ENCODE measurements at regions not wholly inside any gene's neighbourhood (a gene's known extent, or its start where the extent isn't known, plus 50 kb on each side); places are given as distances from the start of the nearest gene placed in this dataset.

DNA sequence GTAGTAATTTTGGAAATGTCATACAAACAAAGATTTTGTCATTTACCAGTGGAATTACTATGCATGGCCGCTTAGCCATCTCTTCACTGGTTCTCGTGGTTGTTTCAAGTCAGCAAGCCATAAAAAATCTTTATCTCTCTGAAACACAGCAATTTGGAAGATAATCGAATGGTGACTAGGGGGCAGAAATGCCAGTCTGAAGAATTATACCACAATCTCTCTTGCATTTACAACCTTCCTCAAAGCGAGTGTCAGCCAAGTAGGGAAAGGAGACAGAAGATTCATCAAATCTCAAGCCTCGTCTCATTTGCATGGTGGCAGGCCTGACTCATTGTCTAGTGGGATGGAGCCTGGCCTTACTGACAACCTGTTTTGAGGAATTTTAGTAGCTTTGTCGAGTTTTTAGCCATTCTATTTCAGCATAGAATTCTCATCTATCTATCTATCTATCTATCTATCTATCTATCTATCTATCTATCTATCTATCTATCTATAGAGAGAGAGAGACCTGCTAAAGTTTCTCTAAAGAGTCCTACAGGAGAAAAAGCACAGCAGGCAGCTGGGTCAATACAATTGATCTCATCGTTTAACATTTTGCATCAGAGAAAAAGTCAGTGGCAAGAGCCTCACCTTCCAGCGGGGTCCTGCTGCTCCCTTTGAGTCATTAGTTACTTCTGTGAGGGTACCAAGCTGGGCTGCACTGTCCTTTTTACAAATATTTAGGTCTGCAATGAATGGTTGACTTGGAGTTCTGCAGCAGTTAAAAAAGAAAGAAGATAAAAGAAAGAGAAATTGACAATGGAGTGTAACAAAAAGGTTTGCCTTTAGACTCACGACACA is 572.8 kb downstream of the TFAP2A start (continued):
- TF ChIP-seq, protein P1, sequence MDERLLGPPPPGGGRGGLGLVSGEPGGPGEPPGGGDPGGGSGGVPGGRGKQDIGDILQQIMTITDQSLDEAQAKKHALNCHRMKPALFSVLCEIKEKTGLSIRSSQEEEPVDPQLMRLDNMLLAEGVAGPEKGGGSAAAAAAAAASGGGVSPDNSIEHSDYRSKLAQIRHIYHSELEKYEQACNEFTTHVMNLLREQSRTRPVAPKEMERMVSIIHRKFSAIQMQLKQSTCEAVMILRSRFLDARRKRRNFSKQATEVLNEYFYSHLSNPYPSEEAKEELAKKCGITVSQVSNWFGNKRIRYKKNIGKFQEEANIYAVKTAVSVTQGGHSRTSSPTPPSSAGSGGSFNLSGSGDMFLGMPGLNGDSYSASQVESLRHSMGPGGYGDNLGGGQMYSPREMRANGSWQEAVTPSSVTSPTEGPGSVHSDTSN (CRISPR knock-in tag; IDR thresholded peaks at IDR 0.05): no peak
- TF ChIP-seq ZBTB7A (CRISPR knock-in tag; IDR thresholded peaks at IDR 0.05) (no peak), ZNF256 (CRISPR knock-in tag; conservative IDR thresholded peaks at IDR 0.05) (no peak), U2AF2 (IDR thresholded peaks at IDR 0.05; ENCODE audit: low read depth, low read length) (no peak), ZNF367 (CRISPR knock-in tag; IDR thresholded peaks at IDR 0.05; ENCODE audit: borderline replicate concordance) (no peak), ZNF761 (CRISPR knock-in tag; conservative IDR thresholded peaks at IDR 0.05) (no peak), ZNF615 (CRISPR knock-in tag; IDR thresholded peaks at IDR 0.05; ENCODE audit: borderline replicate concordance) (no peak), WIZ (CRISPR knock-in tag; IDR thresholded peaks at IDR 0.05) (no peak)
- TF ChIP-seq, protein P2, sequence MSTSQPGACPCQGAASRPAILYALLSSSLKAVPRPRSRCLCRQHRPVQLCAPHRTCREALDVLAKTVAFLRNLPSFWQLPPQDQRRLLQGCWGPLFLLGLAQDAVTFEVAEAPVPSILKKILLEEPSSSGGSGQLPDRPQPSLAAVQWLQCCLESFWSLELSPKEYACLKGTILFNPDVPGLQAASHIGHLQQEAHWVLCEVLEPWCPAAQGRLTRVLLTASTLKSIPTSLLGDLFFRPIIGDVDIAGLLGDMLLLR (CRISPR knock-in tag; IDR thresholded peaks at IDR 0.05): no peak
- TF ChIP-seq, protein P3, sequence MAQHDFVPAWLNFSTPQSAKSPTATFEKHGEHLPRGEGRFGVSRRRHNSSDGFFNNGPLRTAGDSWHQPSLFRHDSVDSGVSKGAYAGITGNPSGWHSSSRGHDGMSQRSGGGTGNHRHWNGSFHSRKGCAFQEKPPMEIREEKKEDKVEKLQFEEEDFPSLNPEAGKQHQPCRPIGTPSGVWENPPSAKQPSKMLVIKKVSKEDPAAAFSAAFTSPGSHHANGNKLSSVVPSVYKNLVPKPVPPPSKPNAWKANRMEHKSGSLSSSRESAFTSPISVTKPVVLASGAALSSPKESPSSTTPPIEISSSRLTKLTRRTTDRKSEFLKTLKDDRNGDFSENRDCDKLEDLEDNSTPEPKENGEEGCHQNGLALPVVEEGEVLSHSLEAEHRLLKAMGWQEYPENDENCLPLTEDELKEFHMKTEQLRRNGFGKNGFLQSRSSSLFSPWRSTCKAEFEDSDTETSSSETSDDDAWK (CRISPR knock-in tag; IDR thresholded peaks at IDR 0.05): no peak

DNA sequence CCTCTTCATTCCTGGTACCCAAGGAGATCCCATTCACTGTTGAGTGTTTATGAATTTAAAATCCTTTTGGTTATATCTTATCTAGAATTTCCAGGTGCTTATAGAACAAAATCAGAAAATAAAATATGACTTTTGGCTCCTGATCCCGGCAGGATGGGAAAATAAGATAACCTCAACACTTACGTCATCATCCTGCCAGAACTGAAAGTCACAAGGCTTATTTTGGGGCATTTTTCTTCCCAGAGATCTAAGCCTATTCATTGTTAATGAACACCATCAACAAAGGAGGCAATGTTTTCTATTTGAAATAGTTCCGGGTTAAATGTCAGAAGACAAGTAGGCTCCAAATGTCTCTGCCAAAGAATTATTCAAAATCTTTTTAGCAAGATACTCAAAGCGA is 580.6 kb downstream of the TFAP2A start:
- Histone ChIP-seq H3K27ac (ENCODE audit: extremely low read length, insufficient read depth, low read length) (no peak overlapping the region), H3K4me3 (replicated peaks in 1 of 3; ENCODE audit: insufficient read depth in 1 of 3, low read depth in 2 of 3, low read length in 3 of 3) (no peak overlapping the region), H3K4me1 (ENCODE audit: insufficient read depth, low read length) (no peaks in the 10 kb centered on the region), H3K27me3 (ENCODE audit: control insufficient read depth in 1 of 2, insufficient read depth in 2 of 2, low read length in 2 of 2) (no peaks in the 10 kb centered on the region), H3K36me3 (replicated peaks in 1 of 2; ENCODE audit: control insufficient read depth in 1 of 2, insufficient read depth in 2 of 2, low read length in 2 of 2) (no peaks in the 10 kb centered on the region), H3K9me3 (ENCODE audit: low read length) (peaks cover 56% of the 10 kb centered on the region; the same call in 1 of the 2 replicates), H2AFZ (ENCODE audit: low read length) (no peak overlapping the region), H3K79me2 (ENCODE audit: insufficient read depth, low read length) (no peaks in the 10 kb centered on the region), H4K20me1 (ENCODE audit: insufficient read depth, low read length) (no peaks in the 10 kb centered on the region), H3K4me2 (ENCODE audit: low read depth, low read length) (no peak overlapping the region), H3K9ac (ENCODE audit: insufficient read depth, low read depth, low read length) (no peak overlapping the region)
- in situ Hi-C loops (cut with HindIII; ENCODE audit: extremely low pct_ligation_motif_present, low pct_unique_long_range_greater_than_20kb): no loop called here
- 0% methylated on average over 4 of the region's 4 CpGs for WGBS (ENCODE audit: low lambda C conversion rate)
- intact Hi-C loops (cut with micrococcal nuclease; ENCODE audit: unreplicated experiment): no loop called here
- no peak for ATAC-seq
- ChIA-PET CTCF (ENCODE audit: low intra/inter-chr PET ratio, low total read pairs) (no interaction called here), POLR2A (no interaction called here)
- no TSS peak for BruUV-seq (replicated peaks)
- no peak for FAIRE-seq
- DNase-seq (ENCODE audit: low spot score): no peak
- TF ChIP-seq ATF7 (IDR thresholded peaks at IDR 0.05) (peak; percentile 67; the same call in 1 of the 2 replicates), ATF7 (CRISPR knock-in tag; IDR thresholded peaks at IDR 0.05) (no peak), CREB1 (IDR thresholded peaks at IDR 0.05) (peak; percentile 65; the same call in 1 of the 2 replicates), CREB1 (CRISPR knock-in tag; IDR thresholded peaks at IDR 0.05) (no peak), HCFC1 (IDR thresholded peaks at IDR 0.05; ENCODE audit: low read depth, low read length) (no peak), EP300 (IDR thresholded peaks at IDR 0.05; ENCODE audit: low read depth in 2 of 2, low read length in 2 of 2) (no peak), EP300 (CRISPR knock-in tag; IDR thresholded peaks at IDR 0.05; ENCODE audit: borderline replicate concordance) (no peak), SETDB1 (CRISPR knock-in tag; IDR thresholded peaks at IDR 0.05; ENCODE audit: borderline replicate concordance) (no peak), MLLT10 (CRISPR knock-in tag; IDR thresholded peaks at IDR 0.05) (no peak), ZNF562 (CRISPR knock-in tag; IDR thresholded peaks at IDR 0.05; ENCODE audit: borderline replicate concordance) (no peak)

All from HepG2 (cell line).